Glomerular visceral epithelial cell (primary cell): ENCODE measurements at regions not wholly inside any gene's neighbourhood (a gene's known extent, or its start where the extent isn't known, plus 50 kb on each side); places are given as distances from the start of the nearest gene placed in this dataset.
A peak's percentile ranks its signal among the peaks of the same experiment; 100 is the strongest.

ENCODE experiments used
- DNase-seq: peaks from one replicate; pipeline ENCODE4 v3.0.0-alpha.2; 2016; ENCODE audit errors: extremely low spot score

DNA sequence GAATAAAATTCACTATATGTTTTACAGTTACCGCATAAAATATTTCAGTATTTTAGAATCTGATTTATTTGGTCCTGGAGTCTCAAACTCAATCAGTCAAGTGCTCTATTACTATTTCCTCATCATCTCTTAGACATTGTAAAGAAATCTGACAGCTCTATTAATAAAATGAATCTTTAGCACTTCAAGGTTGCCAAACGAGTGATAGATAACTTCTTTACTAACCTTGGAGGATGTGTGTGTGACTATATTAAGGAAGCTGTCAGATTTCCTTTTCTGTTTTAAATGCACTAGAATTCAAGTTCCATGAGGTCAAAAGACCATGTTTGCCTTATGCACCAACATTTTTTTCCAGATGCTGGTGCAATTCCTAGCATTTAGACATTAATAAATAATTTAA lies 389.8 kb upstream of the AZI2 start:
- no peak for DNase-seq

DNA sequence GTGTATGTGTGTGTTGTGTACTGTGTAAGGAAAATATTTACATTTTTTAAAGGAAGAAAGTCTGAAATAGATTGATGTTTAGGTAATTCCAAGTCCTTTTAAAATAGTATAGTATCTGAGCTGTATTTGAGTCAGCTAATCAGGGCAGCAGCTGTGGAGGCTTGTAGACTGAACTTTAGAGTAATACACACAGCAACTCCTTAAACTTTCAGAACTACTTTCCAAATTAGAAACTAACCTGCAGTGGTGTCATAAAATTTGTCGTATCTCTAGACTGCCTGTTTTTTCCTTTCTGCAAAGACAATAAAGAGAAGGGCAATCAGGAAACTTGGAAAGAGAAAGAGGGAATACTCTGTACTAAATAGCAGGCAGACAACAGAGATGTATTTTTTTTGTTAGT lies 391.0 kb upstream of the AZI2 start:
- no peak for DNase-seq

DNA sequence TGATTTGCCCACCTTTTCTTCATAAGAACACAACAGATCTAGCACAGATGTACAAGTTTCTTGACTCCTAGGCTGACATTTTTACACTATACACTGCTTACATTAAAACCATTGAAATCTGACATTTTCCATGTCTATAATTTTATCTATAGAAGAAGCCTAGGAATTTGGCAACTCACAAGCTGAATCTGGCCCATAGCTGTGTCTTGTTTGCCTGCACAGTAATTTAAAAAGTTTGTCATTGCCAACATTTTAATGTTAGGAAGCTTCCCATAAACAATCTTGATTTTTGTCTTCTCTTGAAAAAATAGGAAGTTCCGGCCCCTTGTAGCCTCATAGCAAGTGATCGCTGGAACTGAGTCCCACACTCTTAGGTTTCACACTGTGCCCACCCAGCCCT lies 394.6 kb upstream of the AZI2 start:
- no peak for DNase-seq

DNA sequence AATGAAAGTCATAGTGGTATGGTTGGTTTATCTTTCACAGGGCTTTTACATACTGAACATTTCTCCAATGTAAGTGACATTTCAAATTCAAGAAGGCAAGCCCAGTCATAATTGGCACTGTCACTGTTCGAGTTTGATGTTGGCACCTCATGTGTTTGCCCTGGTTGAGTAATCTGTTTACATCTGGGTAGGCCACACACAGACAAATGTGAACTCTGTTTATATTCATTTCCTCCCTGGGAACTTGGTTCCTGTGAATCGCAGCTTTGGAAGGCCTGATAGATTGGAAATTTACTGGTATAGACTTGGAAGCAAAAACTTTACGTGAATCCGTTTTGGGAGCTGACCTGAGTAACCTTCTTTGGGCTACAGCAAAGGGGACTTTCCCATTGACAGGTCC lies 395.2 kb upstream of the AZI2 start:
- no peak for DNase-seq

DNA sequence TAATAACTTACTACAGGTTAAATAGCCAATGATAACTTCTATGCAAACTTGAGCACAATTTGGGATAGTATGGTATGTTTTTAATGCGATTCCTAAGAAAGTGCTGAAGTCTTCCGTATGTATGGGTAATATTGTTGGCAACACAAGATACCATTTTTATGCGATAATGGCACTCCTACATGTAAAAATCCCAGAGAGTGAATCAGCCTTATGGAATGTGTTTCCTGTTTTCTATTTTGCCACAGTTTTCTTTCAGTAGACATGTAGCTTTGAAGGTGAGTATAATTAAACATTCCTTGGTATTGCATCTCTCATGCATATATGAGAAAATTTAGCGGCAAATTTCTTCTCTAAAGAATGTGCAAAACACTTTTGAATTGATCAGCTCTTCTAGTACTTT lies 396.8 kb upstream of the AZI2 start:
- peak; percentile 1 for DNase-seq

DNA sequence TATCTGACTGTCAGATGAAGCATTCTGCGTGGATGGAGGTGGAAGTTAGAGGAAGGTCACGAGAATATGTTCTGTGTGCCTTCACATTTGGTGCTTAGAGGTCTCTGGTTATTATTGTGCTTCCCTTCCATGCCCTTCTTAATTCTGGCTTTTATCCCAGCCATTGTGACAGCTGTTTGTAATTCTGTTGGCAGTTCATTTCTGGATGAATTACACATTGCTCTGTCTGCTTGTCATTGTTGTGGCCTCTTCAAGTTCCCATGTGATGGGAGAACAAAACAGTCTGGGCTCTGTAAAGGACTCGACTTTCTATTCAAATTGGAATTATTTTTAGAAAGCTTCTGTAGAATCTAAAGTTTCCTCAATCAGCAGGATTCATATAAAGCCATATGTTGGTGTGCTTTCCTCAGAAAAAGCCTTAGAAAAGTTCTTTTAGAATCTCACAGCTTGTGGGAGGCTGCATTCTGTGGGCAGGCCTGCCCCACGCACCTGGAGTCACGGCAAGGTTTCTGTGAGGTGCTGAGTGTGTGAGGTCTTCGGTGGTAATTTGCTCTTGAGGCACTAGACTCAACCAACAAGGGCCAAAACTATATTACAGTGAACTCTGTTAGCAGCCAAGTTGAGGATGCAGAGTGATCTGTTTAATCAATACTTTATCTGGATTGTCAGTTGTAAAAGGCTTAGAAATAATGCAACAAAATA lies 397.4 kb upstream of the AZI2 start:
- no peak for DNase-seq

DNA sequence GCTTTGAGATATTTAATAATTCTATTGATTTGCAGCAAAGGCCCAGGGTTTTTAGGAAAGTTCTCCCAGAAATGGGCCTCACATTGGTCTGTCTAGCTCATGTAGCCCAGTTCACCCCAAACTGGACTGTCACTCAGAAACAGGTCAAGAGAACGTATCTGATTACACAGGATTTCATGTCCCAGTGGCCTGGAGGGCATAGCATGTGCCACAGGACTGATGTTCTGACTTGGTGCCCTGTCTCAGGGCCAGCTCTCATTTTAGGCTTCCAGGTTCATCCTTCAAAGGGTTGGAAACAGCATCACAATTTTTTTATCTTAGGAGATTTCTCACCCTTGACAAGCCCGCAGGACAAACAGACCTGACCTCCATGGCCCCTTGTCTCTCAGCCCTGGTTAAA lies 398.4 kb upstream of the AZI2 start:
- no peak for DNase-seq

DNA sequence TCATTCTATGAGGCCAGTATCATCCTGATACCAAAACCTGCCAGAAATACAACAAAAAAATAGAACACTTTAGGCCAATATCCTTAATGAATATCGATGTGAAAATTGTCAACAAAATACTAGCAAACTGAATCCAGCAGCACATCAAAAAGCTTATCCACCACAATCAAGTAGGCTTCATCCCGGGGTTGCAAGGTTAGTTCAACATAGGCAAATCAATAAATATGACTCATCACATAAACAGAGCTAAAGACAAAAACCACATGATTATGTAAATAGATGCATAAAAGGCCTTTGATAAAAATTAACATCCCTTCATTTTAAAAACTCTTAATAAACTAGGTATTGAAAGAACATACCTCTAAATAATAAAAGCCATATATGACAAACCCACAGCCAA lies 403.2 kb upstream of the AZI2 start:
- no peak for DNase-seq

DNA sequence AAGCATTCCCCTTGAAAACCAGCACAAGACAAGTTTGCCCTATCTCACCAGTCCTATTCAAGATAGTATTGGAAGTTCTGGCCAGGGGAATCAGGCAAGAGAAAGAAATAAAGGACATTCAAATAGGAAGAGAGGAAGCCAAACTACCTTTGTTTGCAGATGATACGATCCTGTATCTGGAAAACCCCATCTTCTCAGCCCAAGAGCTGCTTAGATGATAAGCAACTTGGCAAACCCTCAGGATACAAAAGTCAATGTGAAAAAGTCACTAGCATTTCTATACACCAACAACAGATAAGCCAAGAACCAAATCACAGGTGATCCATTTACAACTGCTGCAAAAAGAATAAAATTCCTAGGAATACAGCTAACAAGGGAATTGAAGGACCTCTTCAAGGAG lies 403.7 kb upstream of the AZI2 start:
- DNase-seq = no peak

DNA sequence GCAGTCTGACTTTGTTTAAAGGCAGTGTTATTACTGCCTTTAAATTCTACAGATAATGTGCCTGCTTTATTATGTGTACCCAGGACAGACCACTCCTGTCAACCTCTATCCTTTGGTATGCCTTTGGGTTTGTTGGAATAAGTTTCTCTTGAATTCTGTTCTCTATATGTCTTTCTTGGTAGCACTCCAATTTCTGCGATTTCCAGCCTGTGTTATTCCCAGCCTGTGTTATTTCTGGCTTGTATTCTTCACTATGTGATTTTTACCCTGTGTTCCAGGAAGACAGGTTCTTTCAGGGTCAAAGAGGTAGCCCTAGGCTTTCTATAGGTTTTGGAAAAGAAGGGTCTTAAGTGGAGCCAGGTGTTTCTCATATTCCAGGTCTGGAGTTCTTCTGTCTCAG lies 407.4 kb upstream of the AZI2 start:
- DNase-seq = no peak

DNA sequence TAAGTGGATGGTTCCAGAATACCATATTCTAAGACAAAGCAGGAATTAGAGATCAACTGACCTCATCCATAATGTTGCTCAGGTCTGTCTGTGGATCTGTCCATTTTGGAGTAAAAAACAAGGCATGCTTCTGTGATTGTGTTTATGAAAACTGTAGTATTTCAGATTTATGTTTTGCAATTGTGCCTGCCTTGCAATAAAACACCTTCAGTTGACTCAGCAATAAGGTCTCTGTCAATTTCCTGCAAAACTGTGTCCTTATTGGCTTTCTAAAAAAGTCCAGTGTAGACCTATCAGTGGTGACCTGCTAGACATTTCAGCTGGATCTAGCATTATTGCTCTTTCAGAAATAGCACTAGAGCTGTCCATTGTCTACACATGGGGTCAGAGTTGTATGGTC lies 409.5 kb upstream of the AZI2 start:
- DNase-seq = no peak

DNA sequence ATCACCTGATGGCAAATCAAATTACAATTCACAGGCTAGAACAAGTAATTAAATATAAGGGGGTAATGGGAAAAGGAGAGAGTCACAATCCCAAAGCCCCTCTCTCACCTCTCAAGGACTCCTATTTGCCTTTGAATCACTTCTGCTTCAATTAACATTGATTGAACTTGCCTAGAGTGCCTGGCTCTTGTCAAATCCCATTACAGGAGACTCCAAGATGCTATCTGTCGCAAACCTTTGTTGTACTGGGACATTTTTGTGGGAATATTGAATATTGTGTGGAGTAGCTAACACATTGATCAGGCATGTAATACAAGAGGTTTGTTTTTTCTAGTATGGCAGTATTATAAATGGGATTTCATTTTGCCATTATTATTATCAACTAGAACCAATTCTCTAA lies 412.8 kb upstream of the AZI2 start:
- DNase-seq = no peak

DNA sequence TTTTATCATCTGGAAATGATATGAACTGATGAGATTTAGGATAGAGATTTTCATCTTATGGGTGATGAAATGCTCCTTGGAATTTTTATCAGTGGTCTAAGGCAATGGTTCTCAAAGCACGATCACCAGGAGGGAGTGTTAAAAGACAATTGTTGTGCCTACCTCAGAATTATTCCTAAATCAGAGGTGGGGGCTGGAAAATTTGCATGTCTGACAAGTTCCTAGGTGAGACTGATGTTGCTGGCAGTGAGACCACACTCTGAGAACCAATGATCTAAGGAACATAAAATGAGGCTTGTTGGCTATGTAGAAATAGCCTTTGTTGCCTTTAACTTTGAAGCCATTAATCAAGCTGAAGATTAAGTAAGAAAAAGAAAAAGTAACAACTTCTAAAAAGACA lies 416.6 kb upstream of the AZI2 start:
- no peak for DNase-seq

DNA sequence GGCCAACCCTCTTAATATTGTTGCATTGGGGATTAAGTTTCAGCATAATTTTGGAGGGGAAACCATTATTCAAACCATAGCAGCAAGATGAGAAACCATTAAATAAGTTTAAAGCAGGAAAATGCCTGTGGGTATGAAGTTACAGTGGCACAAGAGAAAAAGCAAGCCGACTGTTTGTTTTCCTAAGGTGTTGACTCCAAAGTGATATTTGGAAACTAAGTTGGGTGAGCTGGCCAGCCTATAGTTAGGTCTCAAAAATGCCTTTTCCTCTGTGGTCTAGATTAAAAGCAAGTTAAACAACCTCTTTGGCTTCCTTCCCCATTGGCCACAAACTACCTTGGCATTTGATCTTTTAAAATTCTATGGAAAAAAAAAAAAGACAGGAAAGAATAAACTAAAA lies 419.8 kb upstream of the AZI2 start:
- no peak for DNase-seq

DNA sequence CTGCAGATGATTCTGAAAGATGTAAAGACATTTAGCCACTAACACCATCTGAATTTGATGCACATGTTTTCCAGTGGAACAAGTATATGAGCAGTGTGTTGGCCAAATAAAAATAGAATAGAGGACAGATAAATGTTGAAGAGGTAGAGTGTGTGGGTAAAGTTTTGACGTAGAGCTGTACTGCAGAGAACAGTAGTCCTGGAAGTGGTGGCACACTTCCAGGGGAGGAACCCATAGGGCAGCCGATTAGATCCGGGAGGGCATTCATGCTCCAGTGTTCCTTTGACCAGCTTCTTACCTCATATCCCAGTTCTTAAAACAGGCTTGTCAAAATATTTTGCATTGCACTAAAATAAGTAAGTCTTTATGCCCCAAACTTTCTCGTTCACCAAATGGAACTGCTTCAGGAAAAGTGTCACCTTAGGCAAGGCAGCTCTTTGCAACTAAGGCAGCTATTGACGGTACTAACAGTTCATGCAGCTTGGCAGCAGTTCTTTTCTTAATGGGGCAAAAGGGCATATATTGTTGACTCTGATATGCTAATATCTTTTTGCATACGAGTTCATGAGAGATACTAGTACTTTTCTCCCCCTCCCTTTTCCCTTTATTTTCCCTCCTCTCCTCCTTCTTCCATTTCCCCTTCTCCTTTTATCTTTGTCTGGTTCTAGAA lies 429.3 kb upstream of the AZI2 start:
- DNase-seq = no peak

DNA sequence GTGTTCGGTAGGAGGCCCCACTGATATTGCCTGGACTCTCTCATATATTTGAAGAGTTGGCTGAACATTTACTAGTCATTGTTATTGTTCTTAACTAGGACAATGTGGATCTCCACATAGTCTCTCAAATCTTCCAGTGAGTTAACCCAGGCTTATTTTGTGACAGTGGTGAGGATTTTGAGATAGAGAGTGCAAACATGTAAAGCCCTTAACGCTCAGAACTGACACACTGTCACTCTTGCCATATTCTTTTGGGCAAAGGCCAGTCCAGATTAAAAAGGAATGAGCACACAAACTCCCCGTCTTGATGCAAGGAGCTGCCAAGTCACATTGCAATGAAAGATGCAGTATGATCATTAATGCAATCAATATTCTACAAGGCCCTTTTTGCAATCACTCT lies 431.9 kb upstream of the AZI2 start:
- DNase-seq = no peak

DNA sequence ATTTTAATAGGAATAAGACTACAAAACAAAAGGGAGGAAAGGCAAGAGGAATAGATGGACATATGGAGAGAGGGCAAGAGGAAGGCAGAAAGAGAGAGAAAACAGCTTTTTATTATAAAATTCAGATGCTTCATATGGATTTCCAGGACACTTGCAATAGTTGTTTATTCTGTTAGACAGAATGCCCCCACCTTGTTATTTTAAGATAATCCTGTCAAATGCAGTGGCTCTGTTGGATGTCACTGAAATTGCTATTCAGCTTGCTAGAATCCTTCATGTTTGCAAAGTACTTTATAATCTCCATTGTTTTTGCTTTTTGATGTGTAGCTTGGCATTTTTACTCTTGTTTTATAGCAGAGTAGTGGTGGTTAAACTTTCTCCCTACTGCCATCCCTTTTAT lies 432.4 kb upstream of the AZI2 start:
- DNase-seq = no peak

DNA sequence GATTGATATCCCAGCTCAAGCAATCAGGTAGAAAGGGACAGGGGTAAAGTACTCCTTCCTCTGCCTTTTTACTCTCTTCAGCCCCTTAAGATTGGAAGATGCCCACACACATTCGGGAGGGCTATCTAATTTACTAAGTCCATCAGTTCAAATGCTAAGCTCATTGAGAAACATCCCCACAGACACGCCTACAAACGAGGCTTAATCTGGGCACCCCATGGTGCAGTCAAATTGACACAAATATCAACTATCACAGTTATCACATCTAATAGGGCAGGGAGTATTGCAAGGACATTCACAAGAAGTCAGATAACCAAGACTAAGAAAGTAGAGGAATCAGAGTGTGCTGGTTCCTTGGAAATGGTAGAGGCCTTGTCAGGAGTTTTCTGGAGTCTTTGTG lies 437.8 kb upstream of the AZI2 start:
- no peak for DNase-seq

DNA sequence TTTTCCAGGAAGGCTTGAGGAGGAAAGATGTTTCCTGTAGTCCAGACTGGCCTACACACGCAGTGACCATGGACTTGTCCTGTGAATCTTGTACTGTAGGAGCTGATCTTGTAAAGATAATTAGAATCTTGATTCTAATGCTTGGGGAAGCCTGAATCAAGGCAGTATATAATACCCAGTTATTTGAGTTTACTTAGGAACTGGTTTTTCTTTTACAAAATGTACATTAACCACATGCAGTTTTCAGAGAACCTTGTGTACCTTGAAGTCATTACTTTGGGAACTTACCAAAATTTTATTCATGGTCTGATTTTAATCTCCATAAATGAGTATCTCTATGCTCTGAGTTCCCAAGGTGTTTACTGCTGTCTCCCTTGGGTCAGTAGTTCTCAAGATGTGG lies 439.9 kb upstream of the AZI2 start:
- DNase-seq = no peak

DNA sequence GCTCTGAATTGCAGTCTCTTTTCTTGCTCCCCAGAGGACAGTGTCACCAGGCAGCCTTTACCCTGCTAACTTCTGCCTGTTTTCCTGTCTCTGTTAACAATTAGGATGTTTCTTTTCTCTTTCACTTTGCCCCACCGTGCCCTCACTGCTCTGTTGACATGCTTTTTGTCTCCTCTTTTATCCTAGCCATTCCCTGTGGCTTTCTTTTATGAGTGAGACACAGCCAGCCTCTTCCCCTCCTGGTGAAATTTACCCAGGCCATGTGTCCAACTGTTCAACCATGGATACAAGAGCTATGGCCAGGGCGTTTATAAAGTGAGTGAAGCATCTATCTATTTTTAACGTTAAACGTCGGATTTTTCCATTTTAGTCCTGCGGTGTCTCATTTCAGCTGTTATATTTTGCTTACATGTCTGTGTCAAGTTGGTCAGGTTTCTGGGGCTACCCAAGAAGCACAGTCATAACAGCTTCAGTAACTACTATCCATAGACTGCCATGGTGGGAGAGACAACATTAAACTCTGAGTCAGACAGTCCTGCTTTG lies 443.2 kb upstream of the AZI2 start:
- no peak for DNase-seq

DNA sequence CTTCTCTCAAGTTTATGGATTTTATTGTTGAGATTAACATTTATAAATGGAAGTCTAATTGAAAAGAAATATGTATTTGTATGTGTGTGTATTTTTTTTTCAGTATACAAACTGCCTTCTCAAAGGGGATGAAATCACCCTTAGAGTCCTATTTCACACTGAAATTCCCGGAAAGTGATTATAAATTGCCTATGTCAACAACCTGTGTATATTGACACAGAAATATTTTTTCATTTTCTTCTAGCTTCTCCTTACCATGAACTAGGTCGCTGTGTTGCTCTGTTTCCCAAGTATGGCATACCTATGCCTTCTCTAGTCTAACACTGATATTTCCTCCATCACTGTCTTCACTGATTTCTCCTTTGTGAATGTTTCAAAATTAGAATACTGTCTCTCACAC lies 444.0 kb upstream of the AZI2 start:
- DNase-seq = no peak

DNA sequence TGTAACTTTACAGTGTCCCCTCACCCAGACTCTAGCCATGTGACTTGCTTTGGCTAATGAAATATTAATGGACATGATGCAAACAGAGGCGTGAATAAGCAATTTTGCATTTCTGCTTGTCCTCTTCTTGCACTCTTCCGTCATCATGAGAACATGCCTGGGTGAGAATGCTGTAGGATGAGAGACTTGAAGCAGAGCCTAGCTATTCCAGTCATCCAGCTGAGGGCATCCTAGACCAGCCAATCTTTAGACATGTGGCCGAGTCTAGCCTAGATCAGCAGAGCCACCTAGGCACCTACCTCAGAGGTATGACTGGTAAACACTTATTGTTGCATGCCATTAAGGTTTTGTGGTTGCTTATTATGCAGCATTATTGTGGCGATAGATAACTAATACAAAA lies 450.5 kb upstream of the AZI2 start:
- no peak for DNase-seq

DNA sequence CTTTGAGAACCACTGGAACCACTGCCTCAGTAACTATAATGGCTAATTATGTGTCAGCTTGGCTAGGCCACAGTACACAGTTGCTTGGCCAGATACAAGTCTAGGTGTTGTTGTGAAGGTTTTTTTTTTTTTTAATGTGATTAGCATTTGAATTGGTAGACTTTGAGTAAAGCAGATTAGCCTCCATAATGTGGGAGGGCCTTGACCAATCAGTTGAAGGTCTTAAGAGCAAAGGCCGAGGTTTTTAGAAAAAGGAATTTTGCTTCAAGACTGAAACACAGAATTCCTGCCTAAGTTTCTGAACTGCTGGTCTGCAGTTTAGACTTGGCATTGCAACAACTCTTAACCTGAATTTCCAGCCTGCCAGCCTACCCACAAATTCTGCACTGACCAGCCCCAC lies 451.6 kb upstream of the AZI2 start:
- DNase-seq = no peak

DNA sequence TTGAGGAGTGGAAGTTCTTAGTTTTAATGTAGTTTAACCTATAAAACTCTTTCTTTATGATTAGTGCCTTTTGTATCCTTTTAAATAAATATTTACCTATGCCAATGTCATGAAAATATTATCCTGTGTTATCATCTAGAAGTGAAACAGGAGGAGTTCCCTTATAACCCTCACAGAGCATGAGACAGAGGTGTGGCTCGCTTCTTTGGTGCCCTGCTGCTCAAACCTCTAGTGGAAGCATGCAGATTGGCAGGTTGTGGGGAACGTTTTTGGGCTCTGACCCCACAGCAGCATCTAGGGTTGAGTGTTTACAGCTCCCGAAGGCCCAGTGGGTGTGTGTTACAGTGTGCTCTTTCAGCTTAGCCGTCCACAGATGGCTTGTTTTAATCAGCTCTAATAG lies 459.4 kb upstream of the AZI2 start:
- DNase-seq = no peak
